SK-N-MC (cell line): ENCODE measurements at regions not wholly inside any gene's neighbourhood (a gene's known extent, or its start where the extent isn't known, plus 50 kb on each side); places are given as distances from the start of the nearest gene placed in this dataset.

Source experiments
- EZH2 ChIP-seq: fragments of 200-600 bp; sonication (generic); IDR thresholded peaks from one replicate; pipeline ENCODE4 v1.6.1; 2017; ENCODE audit warnings: antibody characterized with exemption
- FOXP2 ChIP-seq: optimal IDR thresholded peaks from 2 replicates; pipeline ENCODE3; 2011; ENCODE audit warnings: mild to moderate bottlenecking, moderate library complexity; ENCODE audit not compliant: insufficient read depth; ENCODE audit errors: extremely low read length, control extremely low read depth
- POLR2AphosphoS5 ChIP-seq: IDR thresholded peaks from 2 replicates; pipeline ENCODE4 v1.6.1; 2012; ENCODE audit warnings: mild to moderate bottlenecking, low read depth, low read length, borderline replicate concordance

DNA sequence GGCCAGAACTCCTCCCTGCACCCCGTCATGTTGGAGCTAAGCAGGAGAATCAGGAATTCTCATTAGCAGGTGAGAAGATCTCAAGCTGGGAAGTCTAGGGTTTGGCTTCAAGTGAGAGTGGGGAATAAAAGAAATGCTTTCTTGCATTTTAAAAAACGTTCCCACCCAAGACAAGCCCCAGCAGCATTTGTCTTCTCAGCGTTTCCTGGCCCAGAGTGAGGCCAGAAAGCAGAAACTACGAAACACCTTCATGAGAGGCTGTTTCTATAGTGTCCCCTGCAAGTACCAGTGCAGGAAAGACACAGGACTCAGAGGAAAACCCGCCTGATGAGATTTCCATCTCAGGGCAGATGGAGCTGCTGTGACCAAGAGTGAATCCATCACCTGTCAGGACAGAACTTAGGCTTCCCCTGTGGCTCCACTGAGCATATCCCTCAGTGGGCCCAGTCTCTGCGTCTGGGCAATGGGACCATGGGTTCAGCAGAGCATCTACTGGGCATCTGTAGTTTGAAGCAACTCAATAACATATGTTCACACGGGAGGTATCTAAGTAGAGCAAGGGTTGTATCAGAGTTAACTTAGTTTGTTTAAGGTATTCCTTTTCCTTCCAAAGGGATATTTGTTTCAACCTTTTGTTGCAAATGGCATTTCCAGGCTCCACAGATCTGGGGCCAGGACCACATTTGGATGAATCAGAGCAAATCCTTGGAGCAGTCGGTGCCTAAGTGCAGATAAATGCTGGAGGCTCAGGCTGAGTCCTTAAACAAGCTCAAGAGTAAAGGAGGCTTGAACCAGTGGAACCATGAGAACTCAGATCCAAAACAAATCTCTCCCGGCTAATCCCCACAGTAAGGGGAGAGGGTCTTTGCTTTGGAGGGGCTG, 548.3 kb downstream of the MIAT start:
- TF ChIP-seq POLR2AphosphoS5 (no peak), EZH2 (no peak), FOXP2 (no peak)
